ENCODE measurements at regions not wholly inside any gene's neighbourhood (a gene's known extent, or its start where the extent isn't known, plus 50 kb on each side); places are given as distances from the start of the nearest gene placed in this dataset.

DNA sequence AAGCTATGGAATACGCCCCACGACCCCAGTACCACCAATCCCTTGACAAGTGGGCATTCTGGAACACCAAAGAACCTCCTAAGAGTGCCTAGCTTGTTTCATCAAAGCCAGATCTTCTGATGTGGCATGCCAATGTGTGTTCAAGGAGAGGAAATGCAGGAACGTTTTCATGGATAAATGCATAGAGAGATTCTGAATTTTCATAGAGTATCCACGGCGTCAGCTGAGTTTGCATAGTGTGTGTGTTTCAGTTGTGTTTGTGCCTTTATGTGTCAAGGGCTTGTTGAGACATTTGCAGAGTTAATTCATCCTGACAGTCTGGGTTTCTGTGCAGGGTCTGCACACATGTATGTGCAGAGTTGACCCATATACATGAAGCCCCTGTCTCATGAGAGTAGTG is 172.7 kb upstream of the LRFN2 start:
- TF ChIP-seq, protein P1, sequence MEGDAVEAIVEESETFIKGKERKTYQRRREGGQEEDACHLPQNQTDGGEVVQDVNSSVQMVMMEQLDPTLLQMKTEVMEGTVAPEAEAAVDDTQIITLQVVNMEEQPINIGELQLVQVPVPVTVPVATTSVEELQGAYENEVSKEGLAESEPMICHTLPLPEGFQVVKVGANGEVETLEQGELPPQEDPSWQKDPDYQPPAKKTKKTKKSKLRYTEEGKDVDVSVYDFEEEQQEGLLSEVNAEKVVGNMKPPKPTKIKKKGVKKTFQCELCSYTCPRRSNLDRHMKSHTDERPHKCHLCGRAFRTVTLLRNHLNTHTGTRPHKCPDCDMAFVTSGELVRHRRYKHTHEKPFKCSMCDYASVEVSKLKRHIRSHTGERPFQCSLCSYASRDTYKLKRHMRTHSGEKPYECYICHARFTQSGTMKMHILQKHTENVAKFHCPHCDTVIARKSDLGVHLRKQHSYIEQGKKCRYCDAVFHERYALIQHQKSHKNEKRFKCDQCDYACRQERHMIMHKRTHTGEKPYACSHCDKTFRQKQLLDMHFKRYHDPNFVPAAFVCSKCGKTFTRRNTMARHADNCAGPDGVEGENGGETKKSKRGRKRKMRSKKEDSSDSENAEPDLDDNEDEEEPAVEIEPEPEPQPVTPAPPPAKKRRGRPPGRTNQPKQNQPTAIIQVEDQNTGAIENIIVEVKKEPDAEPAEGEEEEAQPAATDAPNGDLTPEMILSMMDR (IDR thresholded peaks at IDR 0.05): no peak
- no peak for TF ChIP-seq EP300 (IDR thresholded peaks at IDR 0.05)
